MM.1S (cell line): ENCODE measurements at regions not wholly inside any gene's neighbourhood (a gene's known extent, or its start where the extent isn't known, plus 50 kb on each side); places are given as distances from the start of the nearest gene placed in this dataset.

Experiments used
- DNase-seq: peaks from one replicate; pipeline ENCODE4 v3.0.0-alpha.2; 2015
- H2AFZ ChIP-seq: fragments of 300-600 bp; sonication (generic); 2 replicates; pipeline ENCODE4 v1.6.0; 2016; ENCODE audit warnings: antibody characterized with exemption, low read length
- H3F3A ChIP-seq: fragments of 300-600 bp; sonication (generic); 2 replicates; pipeline ENCODE4 v1.6.1; 2016; ENCODE audit warnings: mild to moderate bottlenecking, antibody characterized with exemption, low read length, moderate library complexity, mixed read lengths; ENCODE audit not compliant: insufficient read depth
- H3K27ac ChIP-seq: fragments of 300-600 bp; sonication (generic); 2 replicates; pipeline ENCODE4 v1.5.1; 2016; ENCODE audit warnings: mild to moderate bottlenecking, low read length
- H3K27me3 ChIP-seq: fragments of 300-600 bp; sonication (generic); replicated peaks from 2 replicates; pipeline ENCODE4 v1.6.0; 2016; ENCODE audit warnings: low read length; ENCODE audit not compliant: insufficient read depth
- H3K36me3 ChIP-seq: fragments of 300-600 bp; sonication (generic); replicated peaks from 2 replicates; pipeline ENCODE4 v1.6.1; 2016; ENCODE audit warnings: mild to moderate bottlenecking, low read length, mixed read lengths; ENCODE audit not compliant: insufficient read depth
- H3K4me1 ChIP-seq: fragments of 300-600 bp; sonication (generic); 2 replicates; pipeline ENCODE4 v1.6.1; 2016; ENCODE audit warnings: low read length, mixed read lengths
- H3K4me2 ChIP-seq: fragments of 300-600 bp; sonication (generic); 2 replicates; pipeline ENCODE4 v1.6.0; 2016; ENCODE audit warnings: low read depth, low read length
- H3K4me3 ChIP-seq: fragments of 300-600 bp; sonication (generic); 2 replicates; pipeline ENCODE4 v1.5.1; 2016; ENCODE audit warnings: low read length, mixed read lengths
- H3K79me2 ChIP-seq: fragments of 300-600 bp; sonication (generic); 2 replicates; pipeline ENCODE4 v1.6.1; 2016; ENCODE audit warnings: mixed run types, low read length, mixed read lengths
- H3K9ac ChIP-seq: fragments of 300-600 bp; sonication (generic); 2 replicates; pipeline ENCODE4 v1.6.1; 2016; ENCODE audit warnings: low read length, mixed read lengths
- H3K9me2 ChIP-seq: fragments of 300-600 bp; sonication (generic); replicated peaks from 2 replicates; pipeline ENCODE4 v1.6.1; 2016; ENCODE audit warnings: mild to moderate bottlenecking, low read length, mixed read lengths; ENCODE audit not compliant: insufficient read depth
- H3K9me3 ChIP-seq: fragments of 300-600 bp; sonication (generic); replicated peaks from 2 replicates; pipeline ENCODE4 v1.6.1; 2016; ENCODE audit warnings: mild to moderate bottlenecking, low read length, mixed read lengths; ENCODE audit not compliant: insufficient read depth
- H4K20me1 ChIP-seq: fragments of 300-600 bp; sonication (generic); 2 replicates; pipeline ENCODE4 v1.6.1; 2016; ENCODE audit warnings: mild to moderate bottlenecking, low read length, moderate library complexity, mixed read lengths; ENCODE audit not compliant: insufficient read depth
- EZH2 ChIP-seq: fragments of 300-600 bp; sonication (generic); optimal IDR thresholded peaks from 2 replicates; pipeline ENCODE3; 2017; ENCODE audit warnings: low read depth, mild to moderate bottlenecking, antibody characterized with exemption, low read length, mixed read lengths
- EZH2phosphoT487 ChIP-seq: fragments of 300-600 bp; sonication (generic); IDR thresholded peaks from 2 replicates; pipeline ENCODE4 v1.6.1; 2018; ENCODE audit warnings: antibody characterized with exemption, low read length
- TF ChIP-seq, protein P1 (sequence below): fragments of 300-600 bp; sonication (generic); IDR thresholded peaks from 2 replicates; pipeline ENCODE4 v1.5.1; 2016; ENCODE audit warnings: antibody characterized with exemption, low read length, mixed read lengths

DNA sequence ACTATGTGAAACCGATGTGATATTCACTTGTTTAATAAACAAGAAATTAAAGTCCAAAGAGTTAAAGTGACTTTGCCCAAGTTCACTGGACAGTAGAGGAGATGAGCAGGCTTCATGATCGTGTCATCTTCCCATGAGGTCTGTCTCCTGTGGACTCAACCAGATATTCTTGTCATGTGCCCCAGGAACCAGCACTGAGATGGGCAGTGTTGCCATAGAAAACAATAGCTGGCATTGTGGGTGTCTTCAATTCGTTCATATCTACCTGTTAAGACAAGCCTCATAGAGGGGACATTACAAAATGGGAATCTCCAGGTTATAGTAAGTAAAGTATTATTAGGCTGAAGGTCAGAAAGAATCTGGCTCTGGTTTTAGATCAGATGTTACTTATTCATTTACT lies 184.8 kb upstream of the BCL6 start:
- Histone ChIP-seq H2AFZ (no peak overlapping the region), H3K9me2 (no peaks in the 10 kb centered on the region), H3F3A (0 out of 2 replicates have a peak, but pooled peaks cover under 1% of the 10 kb centered on the region), H3K79me2 (no peaks in the 10 kb centered on the region), H3K4me3 (no peak overlapping the region), H3K27me3 (peaks cover 31% of the 10 kb centered on the region), H3K36me3 (no peaks in the 10 kb centered on the region), H3K27ac (no peak overlapping the region), H3K4me1 (no peaks in the 10 kb centered on the region), H4K20me1 (no peaks in the 10 kb centered on the region), H3K9me3 (no peaks in the 10 kb centered on the region), H3K9ac (no peak overlapping the region), H3K4me2 (no peak overlapping the region)
- DNase-seq, result no peak
- TF ChIP-seq, protein P1, sequence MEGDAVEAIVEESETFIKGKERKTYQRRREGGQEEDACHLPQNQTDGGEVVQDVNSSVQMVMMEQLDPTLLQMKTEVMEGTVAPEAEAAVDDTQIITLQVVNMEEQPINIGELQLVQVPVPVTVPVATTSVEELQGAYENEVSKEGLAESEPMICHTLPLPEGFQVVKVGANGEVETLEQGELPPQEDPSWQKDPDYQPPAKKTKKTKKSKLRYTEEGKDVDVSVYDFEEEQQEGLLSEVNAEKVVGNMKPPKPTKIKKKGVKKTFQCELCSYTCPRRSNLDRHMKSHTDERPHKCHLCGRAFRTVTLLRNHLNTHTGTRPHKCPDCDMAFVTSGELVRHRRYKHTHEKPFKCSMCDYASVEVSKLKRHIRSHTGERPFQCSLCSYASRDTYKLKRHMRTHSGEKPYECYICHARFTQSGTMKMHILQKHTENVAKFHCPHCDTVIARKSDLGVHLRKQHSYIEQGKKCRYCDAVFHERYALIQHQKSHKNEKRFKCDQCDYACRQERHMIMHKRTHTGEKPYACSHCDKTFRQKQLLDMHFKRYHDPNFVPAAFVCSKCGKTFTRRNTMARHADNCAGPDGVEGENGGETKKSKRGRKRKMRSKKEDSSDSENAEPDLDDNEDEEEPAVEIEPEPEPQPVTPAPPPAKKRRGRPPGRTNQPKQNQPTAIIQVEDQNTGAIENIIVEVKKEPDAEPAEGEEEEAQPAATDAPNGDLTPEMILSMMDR, result no peak

DNA sequence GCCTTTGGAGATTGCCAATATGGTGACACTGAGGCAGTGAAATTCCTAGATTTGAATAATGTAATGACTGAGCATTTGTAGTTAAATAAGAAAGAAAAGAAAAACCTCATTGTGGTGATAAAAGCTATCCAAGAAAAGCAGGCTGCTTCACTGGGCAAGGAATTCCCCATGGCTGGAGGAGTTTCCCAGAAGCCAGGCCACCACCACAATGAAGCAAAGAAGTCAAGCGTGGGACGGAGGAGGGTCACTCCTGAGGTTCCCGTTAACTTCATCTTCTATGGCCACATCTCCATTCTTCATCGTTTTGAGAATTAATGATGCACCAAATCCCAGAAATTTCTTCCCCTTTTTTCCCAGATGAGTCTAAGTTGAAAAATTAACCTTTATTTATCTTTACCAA lies 185.8 kb upstream of the BCL6 start:
- Histone ChIP-seq H3K9ac (no peak overlapping the region), H4K20me1 (no peaks in the 10 kb centered on the region), H2AFZ (no peak overlapping the region), H3K36me3 (no peaks in the 10 kb centered on the region), H3K9me2 (no peaks in the 10 kb centered on the region), H3F3A (peaks cover 11% of the 10 kb centered on the region; the same call in 1 of the 2 replicates), H3K79me2 (no peaks in the 10 kb centered on the region), H3K4me1 (peaks cover 10% of the 10 kb centered on the region), H3K27ac (no peak overlapping the region), H3K4me3 (no peak overlapping the region), H3K27me3 (peaks cover 35% of the 10 kb centered on the region), H3K9me3 (no peaks in the 10 kb centered on the region), H3K4me2 (no peak overlapping the region)
- DNase-seq, result no peak
- TF ChIP-seq EZH2 (no peak), EZH2phosphoT487 (no peak)
- TF ChIP-seq, protein P1, result no peak

DNA sequence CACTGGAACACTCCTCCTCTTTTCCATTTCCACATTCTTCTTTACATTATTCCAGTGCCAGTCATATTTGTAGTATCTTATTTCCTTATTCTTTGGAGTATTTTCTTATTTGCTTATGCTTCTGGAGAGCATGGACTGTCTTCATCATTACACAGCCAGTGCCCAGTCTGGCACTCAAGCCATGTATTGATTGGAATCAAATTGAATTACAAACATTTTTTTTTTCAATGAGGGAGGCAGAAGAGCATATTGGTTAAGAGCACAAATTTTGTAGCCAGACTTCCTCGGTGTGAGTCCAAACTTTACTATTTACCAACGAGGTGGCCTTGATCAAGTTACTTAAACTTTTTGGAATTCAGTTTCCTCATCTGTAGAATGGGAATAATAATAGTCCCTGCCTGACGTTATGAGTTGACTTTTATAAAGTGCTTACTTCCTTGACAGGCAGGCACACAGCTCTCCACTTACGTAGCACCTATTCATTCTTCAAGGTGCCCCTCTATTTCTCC lies 186.6 kb upstream of the BCL6 start:
- Histone ChIP-seq H3K4me3 (no peak overlapping the region), H3K9me2 (no peaks in the 10 kb centered on the region), H2AFZ (no peak overlapping the region), H3K4me2 (no peak overlapping the region), H3K36me3 (no peaks in the 10 kb centered on the region), H3K27me3 (peaks cover 42% of the 10 kb centered on the region), H3K79me2 (no peaks in the 10 kb centered on the region), H3K4me1 (peaks cover 11% of the 10 kb centered on the region), H3K9me3 (no peaks in the 10 kb centered on the region), H3K27ac (no peak overlapping the region), H4K20me1 (no peaks in the 10 kb centered on the region), H3K9ac (no peak overlapping the region), H3F3A (peaks cover 12% of the 10 kb centered on the region; the same call in 1 of the 2 replicates)
- TF ChIP-seq, protein P1, result no peak
- no peak for TF ChIP-seq EZH2phosphoT487
- no peak for TF ChIP-seq EZH2
- DNase-seq, result no peak
